ENCODE measurements at regions not wholly inside any gene's neighbourhood (a gene's known extent, or its start where the extent isn't known, plus 50 kb on each side); places are given as distances from the start of the nearest gene placed in this dataset.

- Histone ChIP-seq H3K9me2 (ENCODE audit: insufficient read depth, low read length) (no peaks in the 10 kb centered on the region), H3K36me3 (ENCODE audit: insufficient read depth, low read length) (no peaks in the 10 kb centered on the region), H3K9me3 (ENCODE audit: low read length) (no peaks in the 10 kb centered on the region), H4K20me1 (ENCODE audit: insufficient read depth, low read length) (no peaks in the 10 kb centered on the region), H3K4me3 (ENCODE audit: low read depth, low read length, poor library complexity, severe bottlenecking) (no peak overlapping the region), H3K4me2 (ENCODE audit: low read length) (no peak overlapping the region), H3K4me1 (ENCODE audit: insufficient read depth, low read length, poor library complexity, severe bottlenecking) (no peaks in the 10 kb centered on the region), H2AFZ (ENCODE audit: low read length) (no peak overlapping the region), H3K27ac (ENCODE audit: low read depth, low read length, poor library complexity, severe bottlenecking) (no peak overlapping the region), H3K79me2 (ENCODE audit: insufficient read depth, low read depth, low read length) (no peaks in the 10 kb centered on the region)
- BruUV-seq (replicated peaks): no TSS peak
- ChIA-PET CTCF (ENCODE audit: unreplicated experiment) (no interaction called here), POLR2A (interaction anchor here (0.6 kb wide), 1 partner anchor 1800 kb away, joined by 3 read pairs; no protein-coding TSS in a partner anchor)
- TF ChIP-seq, protein P1, sequence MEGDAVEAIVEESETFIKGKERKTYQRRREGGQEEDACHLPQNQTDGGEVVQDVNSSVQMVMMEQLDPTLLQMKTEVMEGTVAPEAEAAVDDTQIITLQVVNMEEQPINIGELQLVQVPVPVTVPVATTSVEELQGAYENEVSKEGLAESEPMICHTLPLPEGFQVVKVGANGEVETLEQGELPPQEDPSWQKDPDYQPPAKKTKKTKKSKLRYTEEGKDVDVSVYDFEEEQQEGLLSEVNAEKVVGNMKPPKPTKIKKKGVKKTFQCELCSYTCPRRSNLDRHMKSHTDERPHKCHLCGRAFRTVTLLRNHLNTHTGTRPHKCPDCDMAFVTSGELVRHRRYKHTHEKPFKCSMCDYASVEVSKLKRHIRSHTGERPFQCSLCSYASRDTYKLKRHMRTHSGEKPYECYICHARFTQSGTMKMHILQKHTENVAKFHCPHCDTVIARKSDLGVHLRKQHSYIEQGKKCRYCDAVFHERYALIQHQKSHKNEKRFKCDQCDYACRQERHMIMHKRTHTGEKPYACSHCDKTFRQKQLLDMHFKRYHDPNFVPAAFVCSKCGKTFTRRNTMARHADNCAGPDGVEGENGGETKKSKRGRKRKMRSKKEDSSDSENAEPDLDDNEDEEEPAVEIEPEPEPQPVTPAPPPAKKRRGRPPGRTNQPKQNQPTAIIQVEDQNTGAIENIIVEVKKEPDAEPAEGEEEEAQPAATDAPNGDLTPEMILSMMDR (conservative IDR thresholded peaks at IDR 0.05; ENCODE audit: low read length): no peak
- no peak for TF ChIP-seq EZH2phosphoT487 (IDR thresholded peaks at IDR 0.05; ENCODE audit: borderline replicate concordance, low read depth, low read length)
- DNase-seq (ENCODE audit: low spot score): no peak
- intact Hi-C loops (cut with micrococcal nuclease; ENCODE audit: unreplicated experiment): no loop called here
These were observed 226.1 kb upstream of the RREB1 start for GRCh38 chr6:6881438-6882225.

DNA sequence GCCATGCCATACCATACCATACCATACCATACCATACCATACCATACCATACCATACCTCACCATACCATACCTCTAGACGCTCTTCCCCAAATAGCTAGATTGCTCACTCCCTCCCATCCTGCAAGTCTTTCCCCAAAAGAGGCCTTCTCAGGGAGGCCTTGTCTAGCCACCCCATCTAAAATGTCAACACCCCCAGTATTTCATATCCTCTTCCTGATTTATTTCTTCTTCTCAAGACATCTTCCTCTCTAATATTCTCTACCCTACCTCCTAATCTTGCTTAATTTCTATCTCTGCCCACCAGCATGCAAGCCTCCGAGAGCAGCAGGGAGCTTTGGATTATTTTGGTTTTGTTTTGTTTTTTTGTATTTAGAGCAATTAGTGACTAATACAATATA, 225.2 kb upstream of the RREB1 start:
- Histone ChIP-seq H4K20me1 (ENCODE audit: insufficient read depth, low read length) (no peaks in the 10 kb centered on the region), H3K27ac (ENCODE audit: low read depth, low read length, poor library complexity, severe bottlenecking) (no peak overlapping the region), H3K36me3 (ENCODE audit: insufficient read depth, low read length) (no peaks in the 10 kb centered on the region), H3K4me2 (ENCODE audit: low read length) (no peak overlapping the region), H3K4me1 (ENCODE audit: insufficient read depth, low read length, poor library complexity, severe bottlenecking) (no peaks in the 10 kb centered on the region), H3K4me3 (ENCODE audit: low read depth, low read length, poor library complexity, severe bottlenecking) (no peak overlapping the region), H3K79me2 (ENCODE audit: insufficient read depth, low read depth, low read length) (no peaks in the 10 kb centered on the region), H2AFZ (ENCODE audit: low read length) (no peak overlapping the region), H3K9me2 (ENCODE audit: insufficient read depth, low read length) (no peaks in the 10 kb centered on the region), H3K9me3 (ENCODE audit: low read length) (no peaks in the 10 kb centered on the region)
- intact Hi-C loops (cut with micrococcal nuclease; ENCODE audit: unreplicated experiment): no loop called here
- BruUV-seq (replicated peaks): no TSS peak
- ChIA-PET CTCF (ENCODE audit: unreplicated experiment) (interaction anchor here (0.6 kb wide), 1 partner anchor 48 kb away, joined by 3 read pairs; no protein-coding TSS in a partner anchor), POLR2A (interaction anchor here (0.7 to 1.0 kb wide), 2 partner anchors 32 to 264 kb away, joined by 3 read pairs; no protein-coding TSS in a partner anchor)
- TF ChIP-seq EZH2phosphoT487 (IDR thresholded peaks at IDR 0.05; ENCODE audit: borderline replicate concordance, low read depth, low read length): no peak
- TF ChIP-seq, protein P1 (conservative IDR thresholded peaks at IDR 0.05; ENCODE audit: low read length): no peak
- no peak for DNase-seq (ENCODE audit: low spot score)

DNA sequence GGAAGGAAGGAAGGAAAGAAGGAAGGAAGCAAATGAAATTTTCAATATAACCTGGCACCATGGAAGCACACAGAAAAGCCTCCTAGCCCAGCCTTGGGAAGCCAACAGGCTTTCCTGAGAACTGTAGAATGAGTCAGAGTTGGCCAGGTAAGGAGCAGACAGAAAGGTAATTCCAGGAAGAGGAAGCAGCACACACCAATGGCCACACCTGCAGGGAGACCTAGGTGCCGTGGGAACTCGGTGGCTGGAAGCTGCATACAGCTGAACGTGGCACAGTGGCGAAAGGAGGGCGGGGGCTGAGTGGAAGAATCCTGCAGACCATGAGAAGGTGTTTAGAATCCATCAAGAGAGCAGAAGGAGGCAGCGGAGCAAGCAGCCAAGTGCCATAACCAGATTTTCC, 224.8 kb upstream of the RREB1 start:
- Histone ChIP-seq H3K4me3 (ENCODE audit: low read depth, low read length, poor library complexity, severe bottlenecking) (no peak overlapping the region), H4K20me1 (ENCODE audit: insufficient read depth, low read length) (no peaks in the 10 kb centered on the region), H3K9me3 (ENCODE audit: low read length) (no peaks in the 10 kb centered on the region), H3K79me2 (ENCODE audit: insufficient read depth, low read depth, low read length) (no peaks in the 10 kb centered on the region), H2AFZ (ENCODE audit: low read length) (no peak overlapping the region), H3K27ac (ENCODE audit: low read depth, low read length, poor library complexity, severe bottlenecking) (no peak overlapping the region), H3K9me2 (ENCODE audit: insufficient read depth, low read length) (no peaks in the 10 kb centered on the region), H3K4me2 (ENCODE audit: low read length) (no peak overlapping the region), H3K4me1 (ENCODE audit: insufficient read depth, low read length, poor library complexity, severe bottlenecking) (no peaks in the 10 kb centered on the region), H3K36me3 (ENCODE audit: insufficient read depth, low read length) (no peaks in the 10 kb centered on the region)
- TF ChIP-seq, protein P1 (conservative IDR thresholded peaks at IDR 0.05; ENCODE audit: low read length): no peak
- intact Hi-C loops (cut with micrococcal nuclease; ENCODE audit: unreplicated experiment): no loop called here
- ChIA-PET POLR2A (interaction anchor here (0.7 to 1.0 kb wide), 2 partner anchors 31 to 264 kb away, joined by 3 read pairs; no protein-coding TSS in a partner anchor), CTCF (ENCODE audit: unreplicated experiment) (interaction anchor here (0.6 kb wide), 1 partner anchor 48 kb away, joined by 3 read pairs; no protein-coding TSS in a partner anchor)
- DNase-seq (ENCODE audit: low spot score): no peak
- BruUV-seq (replicated peaks): no TSS peak
